G401.6 (cell line): ENCODE measurements at regions not wholly inside any gene's neighbourhood (a gene's known extent, or its start where the extent isn't known, plus 50 kb on each side); places are given as distances from the start of the nearest gene placed in this dataset.

Experiments
- FAIRE-seq: peaks from 2 replicates; lab custom pipeline; 2012; peaks lifted over from hg19 to GRCh38; lab: Jason Lieb, UNC

GRCh38 chr6:50637267-50637666, 76.1 kb upstream of the TFAP2D start:
- FAIRE-seq, result no peak

- FAIRE-seq, result no peak
Measured at GRCh38 chr6:50649086-50649485, 64.2 kb upstream of the TFAP2D start.

GRCh38 chr6:50653253-50653652, 60.1 kb upstream of the TFAP2D start:
- no peak for FAIRE-seq

GRCh38 chr6:50654155-50654554, 59.2 kb upstream of the TFAP2D start:
- no peak for FAIRE-seq

- peak; percentile 82 for FAIRE-seq
Measured at GRCh38 chr6:50655848-50656453, 57.4 kb upstream of the TFAP2D start.

GRCh38 chr6:50657513-50657912, 55.8 kb upstream of the TFAP2D start:
- no peak for FAIRE-seq

GRCh38 chr6:50658561-50658960, 54.8 kb upstream of the TFAP2D start:
- FAIRE-seq, result no peak

GRCh38 chr6:50661636-50662035, 51.7 kb upstream of the TFAP2D start:
- FAIRE-seq, result no peak
